Fibroblast of the aortic adventitia (primary cell): ENCODE measurements at regions not wholly inside any gene's neighbourhood (a gene's known extent, or its start where the extent isn't known, plus 50 kb on each side); places are given as distances from the start of the nearest gene placed in this dataset.
"Not testable (repeated sequence)": the region's sequence is repeated elsewhere in the genome, so short reads cannot be mapped to it uniquely, and the experiment has no call there.

Source experiments
- DNase-seq: peaks from one replicate; pipeline ENCODE4 v3.0.0-alpha.2; 2010; ENCODE audit warnings: low read depth
- H3K4me3 ChIP-seq: 2 replicates; pipeline ENCODE4 v1.5.1; 2011; ENCODE audit warnings: low read depth, mild to moderate bottlenecking, control low read depth, low read length, moderate library complexity
- CTCF ChIP-seq: IDR thresholded peaks from 2 replicates; pipeline ENCODE4 v1.5.1; 2011; ENCODE audit warnings: mild to moderate bottlenecking, low read length, control low read depth, inconsistent platforms; ENCODE audit not compliant: insufficient read depth

GRCh38 chr19:14328406-14328805 lies 52.8 kb upstream of the ADGRE5 start:
- H3K4me3 ChIP-seq, result no peak overlapping the region
- DNase-seq, result no peak
- TF ChIP-seq CTCF, result no peak

- not testable (repeated sequence) for H3K4me3 ChIP-seq, DNase-seq
Measured at GRCh38 chr19:14327061-14327460, 54.2 kb upstream of the ADGRE5 start.

GRCh38 chr19:14325863-14326262 lies 55.4 kb upstream of the ADGRE5 start:
- DNase-seq, result no peak
- TF ChIP-seq CTCF, result no peak
- H3K4me3 ChIP-seq, result no peak overlapping the region

- DNase-seq, result no peak
- TF ChIP-seq CTCF, result no peak
- H3K4me3 ChIP-seq, result no peak overlapping the region
Measured at GRCh38 chr19:14325134-14325533, 56.1 kb upstream of the ADGRE5 start.

GRCh38 chr19:14322889-14323463 lies 58.3 kb upstream of the ADGRE5 start:
- no peak for DNase-seq
- TF ChIP-seq CTCF, result no peak
- no peak overlapping the region for H3K4me3 ChIP-seq

GRCh38 chr19:14320253-14320652 lies 61.0 kb upstream of the ADGRE5 start:
- no peak for TF ChIP-seq CTCF
- DNase-seq, result no peak
- H3K4me3 ChIP-seq, result no peak overlapping the region

- not testable (repeated sequence) for DNase-seq, H3K4me3 ChIP-seq
Measured at GRCh38 chr19:14319720-14320119, 61.5 kb upstream of the ADGRE5 start.

GRCh38 chr19:14318873-14319272 lies 62.4 kb upstream of the ADGRE5 start:
- DNase-seq, result no peak
- no peak overlapping the region for H3K4me3 ChIP-seq
- TF ChIP-seq CTCF, result peak; percentile 13
